ENCODE measurements at regions not wholly inside any gene's neighbourhood (a gene's known extent, or its start where the extent isn't known, plus 50 kb on each side); places are given as distances from the start of the nearest gene placed in this dataset.

DNA sequence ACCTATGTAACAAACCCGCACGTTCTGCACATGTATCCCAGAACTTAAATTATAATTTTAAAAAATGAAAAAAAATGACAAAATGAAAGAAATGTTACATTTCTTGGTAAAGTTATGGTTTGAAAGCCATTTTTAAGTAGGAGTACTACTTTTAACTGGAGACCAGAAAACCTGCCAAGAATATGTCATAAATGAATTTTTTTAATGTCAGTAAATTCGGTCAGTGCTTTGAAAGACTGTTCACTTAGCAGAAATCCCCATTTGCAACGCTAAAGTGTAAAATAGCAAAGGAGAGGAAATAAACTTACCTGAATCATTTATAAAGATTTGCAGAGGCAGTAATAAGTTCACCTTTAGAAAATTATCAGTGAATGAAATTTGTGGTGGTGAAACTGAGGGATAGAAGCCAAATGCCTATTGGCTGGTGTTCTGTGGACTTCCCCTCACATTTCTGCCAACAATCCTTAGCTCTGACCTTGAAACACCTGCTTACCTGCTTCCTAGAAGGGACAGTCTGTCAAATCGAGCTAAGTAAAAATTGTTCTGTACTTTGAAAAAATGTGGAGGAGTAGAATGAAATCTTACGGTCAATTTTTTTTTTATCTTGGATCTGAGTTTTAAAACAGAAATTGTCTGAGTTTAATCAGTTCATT lies 714.2 kb downstream of the SLC6A15 start:
- no peaks in the 10 kb centered on the region for H4K20me1 ChIP-seq (ENCODE audit: insufficient read depth, low read length)
- no peaks in the 10 kb centered on the region for H3K9me3 ChIP-seq (ENCODE audit: insufficient read depth, low read length)
- no peak overlapping the region for H3K4me2 ChIP-seq (ENCODE audit: low read length)
- no peak overlapping the region for H2AFZ ChIP-seq (ENCODE audit: low read depth, low read length)
- TF ChIP-seq EZH2phosphoT487 (IDR thresholded peaks at IDR 0.05; ENCODE audit: low read depth), result no peak
- TF ChIP-seq, protein P1, sequence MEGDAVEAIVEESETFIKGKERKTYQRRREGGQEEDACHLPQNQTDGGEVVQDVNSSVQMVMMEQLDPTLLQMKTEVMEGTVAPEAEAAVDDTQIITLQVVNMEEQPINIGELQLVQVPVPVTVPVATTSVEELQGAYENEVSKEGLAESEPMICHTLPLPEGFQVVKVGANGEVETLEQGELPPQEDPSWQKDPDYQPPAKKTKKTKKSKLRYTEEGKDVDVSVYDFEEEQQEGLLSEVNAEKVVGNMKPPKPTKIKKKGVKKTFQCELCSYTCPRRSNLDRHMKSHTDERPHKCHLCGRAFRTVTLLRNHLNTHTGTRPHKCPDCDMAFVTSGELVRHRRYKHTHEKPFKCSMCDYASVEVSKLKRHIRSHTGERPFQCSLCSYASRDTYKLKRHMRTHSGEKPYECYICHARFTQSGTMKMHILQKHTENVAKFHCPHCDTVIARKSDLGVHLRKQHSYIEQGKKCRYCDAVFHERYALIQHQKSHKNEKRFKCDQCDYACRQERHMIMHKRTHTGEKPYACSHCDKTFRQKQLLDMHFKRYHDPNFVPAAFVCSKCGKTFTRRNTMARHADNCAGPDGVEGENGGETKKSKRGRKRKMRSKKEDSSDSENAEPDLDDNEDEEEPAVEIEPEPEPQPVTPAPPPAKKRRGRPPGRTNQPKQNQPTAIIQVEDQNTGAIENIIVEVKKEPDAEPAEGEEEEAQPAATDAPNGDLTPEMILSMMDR (IDR thresholded peaks at IDR 0.05; ENCODE audit: low read depth, low read length), result no peak
- no peaks in the 10 kb centered on the region for H3K27me3 ChIP-seq (ENCODE audit: low read depth, low read length)
- no peaks in the 10 kb centered on the region for H3K79me2 ChIP-seq (ENCODE audit: low read length)
- no peaks in the 10 kb centered on the region for H3K36me3 ChIP-seq (replicated peaks; ENCODE audit: low read depth, low read length)
- H3K4me3 ChIP-seq (ENCODE audit: low read length), result no peak overlapping the region
- H3K4me1 ChIP-seq (ENCODE audit: low read length), result no peaks in the 10 kb centered on the region
- H3K27ac ChIP-seq (ENCODE audit: low read length), result no peak overlapping the region
- H3K9ac ChIP-seq (ENCODE audit: low read length), result no peak overlapping the region

GRCh38 chr12:84191779-84192178 lies 720.8 kb downstream of the SLC6A15 start:
- Histone ChIP-seq H3K4me1 (ENCODE audit: low read length) (no peaks in the 10 kb centered on the region), H3K79me2 (ENCODE audit: low read length) (no peaks in the 10 kb centered on the region), H4K20me1 (ENCODE audit: insufficient read depth, low read length) (no peaks in the 10 kb centered on the region), H3K9me3 (ENCODE audit: insufficient read depth, low read length) (no peaks in the 10 kb centered on the region), H3K27ac (ENCODE audit: low read length) (no peak overlapping the region), H3K4me2 (ENCODE audit: low read length) (no peak overlapping the region), H3K36me3 (replicated peaks; ENCODE audit: low read depth, low read length) (no peaks in the 10 kb centered on the region), H3K27me3 (ENCODE audit: low read depth, low read length) (no peaks in the 10 kb centered on the region), H2AFZ (ENCODE audit: low read depth, low read length) (no peak overlapping the region), H3K4me3 (ENCODE audit: low read length) (no peak overlapping the region), H3K9ac (ENCODE audit: low read length) (no peak overlapping the region)
- no peak for TF ChIP-seq EZH2phosphoT487 (IDR thresholded peaks at IDR 0.05; ENCODE audit: low read depth)
- TF ChIP-seq, protein P1 (IDR thresholded peaks at IDR 0.05; ENCODE audit: low read depth, low read length), result no peak

DNA sequence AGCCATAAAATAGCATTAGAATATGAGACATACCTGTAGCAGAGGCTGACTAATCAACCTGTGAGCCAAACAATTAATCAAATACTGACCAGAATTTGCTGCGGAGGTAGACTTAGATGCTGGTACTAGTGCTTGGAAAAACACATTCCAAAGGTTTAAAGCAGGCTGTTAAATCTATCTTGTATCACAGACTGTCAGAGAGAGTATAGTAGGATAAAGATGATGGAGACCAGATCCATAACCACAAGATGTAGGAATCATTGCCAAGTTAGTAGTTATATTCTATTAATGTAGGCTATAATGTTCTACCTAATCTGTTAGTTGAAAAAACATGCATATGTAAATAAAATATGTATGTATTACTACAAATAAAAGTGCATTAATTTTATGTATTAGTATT lies 726.2 kb downstream of the SLC6A15 start:
- Histone ChIP-seq H3K4me2 (ENCODE audit: low read length) (no peak overlapping the region), H3K79me2 (ENCODE audit: low read length) (no peaks in the 10 kb centered on the region), H3K9me3 (ENCODE audit: insufficient read depth, low read length) (no peaks in the 10 kb centered on the region), H3K4me3 (ENCODE audit: low read length) (no peak overlapping the region), H2AFZ (ENCODE audit: low read depth, low read length) (no peak overlapping the region), H3K9ac (ENCODE audit: low read length) (no peak overlapping the region), H3K36me3 (replicated peaks; ENCODE audit: low read depth, low read length) (no peaks in the 10 kb centered on the region), H3K4me1 (ENCODE audit: low read length) (no peaks in the 10 kb centered on the region), H3K27me3 (ENCODE audit: low read depth, low read length) (no peaks in the 10 kb centered on the region), H3K27ac (ENCODE audit: low read length) (no peak overlapping the region), H4K20me1 (ENCODE audit: insufficient read depth, low read length) (no peaks in the 10 kb centered on the region)
- TF ChIP-seq, protein P1 (IDR thresholded peaks at IDR 0.05; ENCODE audit: low read depth, low read length), result no peak
- TF ChIP-seq EZH2phosphoT487 (IDR thresholded peaks at IDR 0.05; ENCODE audit: low read depth), result no peak

- no peaks in the 10 kb centered on the region for H3K4me1 ChIP-seq (ENCODE audit: low read length)
- H3K4me3 ChIP-seq (ENCODE audit: low read length), result no peak overlapping the region
- no peaks in the 10 kb centered on the region for H4K20me1 ChIP-seq (ENCODE audit: insufficient read depth, low read length)
- H3K36me3 ChIP-seq (replicated peaks; ENCODE audit: low read depth, low read length), result no peaks in the 10 kb centered on the region
- no peak overlapping the region for H3K4me2 ChIP-seq (ENCODE audit: low read length)
- no peak overlapping the region for H3K9ac ChIP-seq (ENCODE audit: low read length)
- H3K27ac ChIP-seq (ENCODE audit: low read length), result no peak overlapping the region
- no peaks in the 10 kb centered on the region for H3K27me3 ChIP-seq (ENCODE audit: low read depth, low read length)
- no peak overlapping the region for H2AFZ ChIP-seq (ENCODE audit: low read depth, low read length)
- H3K9me3 ChIP-seq (ENCODE audit: insufficient read depth, low read length), result no peaks in the 10 kb centered on the region
- H3K79me2 ChIP-seq (ENCODE audit: low read length), result no peaks in the 10 kb centered on the region
- TF ChIP-seq, protein P1 (IDR thresholded peaks at IDR 0.05; ENCODE audit: low read depth, low read length), result no peak
- TF ChIP-seq EZH2phosphoT487 (IDR thresholded peaks at IDR 0.05; ENCODE audit: low read depth), result no peak
Measured at GRCh38 chr12:84183576-84183975, 729.0 kb downstream of the SLC6A15 start.
